ENCODE measurements at regions not wholly inside any gene's neighbourhood (a gene's known extent, or its start where the extent isn't known, plus 50 kb on each side); places are given as distances from the start of the nearest gene placed in this dataset.

GRCh38 chr2:150778828-150779227 is 291.4 kb upstream of the RND3 start:
- TF ChIP-seq EZH2phosphoT487 (IDR thresholded peaks at IDR 0.05; ENCODE audit: insufficient read depth, low read depth) (no peak), EZH2 (IDR thresholded peaks at IDR 0.05; ENCODE audit: insufficient read depth, poor library complexity, severe bottlenecking) (no peak)
